ENCODE measurements at regions not wholly inside any gene's neighbourhood (a gene's known extent, or its start where the extent isn't known, plus 50 kb on each side); places are given as distances from the start of the nearest gene placed in this dataset.

- intact Hi-C loops (cut with micrococcal nuclease) = no loop called here
- no TSS peak for BruUV-seq (replicated peaks)
- ATAC-seq (no peak), DNase-seq (ENCODE audit: extremely low read depth in 1 of 4, low spot score in 3 of 4) (no peak), FAIRE-seq (no peak)
- Histone ChIP-seq H2AFZ (ENCODE audit: low read depth, low read length) (no peak overlapping the region), H3K27ac (ENCODE audit: extremely low read depth, low read depth, low read length) (no peak overlapping the region), H3K4me3 (no peak overlapping the region), H3K27me3 (ENCODE audit: control insufficient read depth in 2 of 2, insufficient read depth in 2 of 2, low read length in 2 of 2) (peaks cover 9 to 64% of the 10 kb centered on the region in 2 experiments), H3K79me2 (ENCODE audit: control insufficient read depth, insufficient read depth, low read length) (no peaks in the 10 kb centered on the region), H4K20me1 (replicated peaks; ENCODE audit: control insufficient read depth, insufficient read depth, low read length) (no peaks in the 10 kb centered on the region), H3K9me3 (replicated peaks; ENCODE audit: control insufficient read depth, insufficient read depth, low read depth, low read length) (no peaks in the 10 kb centered on the region), H3K9me1 (ENCODE audit: control insufficient read depth, insufficient read depth, low read length) (no peaks in the 10 kb centered on the region), H3K4me2 (ENCODE audit: insufficient read depth, low read length) (no peak overlapping the region), H3K4me1 (replicated peaks in 1 of 2; ENCODE audit: control insufficient read depth in 2 of 2, insufficient read depth in 2 of 2, low read length in 2 of 2) (peaks cover 12 to 25% of the 10 kb centered on the region in 2 experiments; a peak in 4 of 5 replicates), H3K9ac (ENCODE audit: insufficient read depth in 1 of 2, low read depth in 2 of 2, low read length in 2 of 2) (no peak overlapping the region), H3K36me3 (ENCODE audit: control insufficient read depth, insufficient read depth, low read length) (no peaks in the 10 kb centered on the region)
- TF ChIP-seq ZKSCAN8 (CRISPR knock-in tag; IDR thresholded peaks at IDR 0.05) (no peak), ETS2 (tag; IDR thresholded peaks at IDR 0.05; ENCODE audit: borderline replicate concordance, poor library complexity, severe bottlenecking) (no peak), RREB1 (CRISPR knock-in tag; IDR thresholded peaks at IDR 0.05) (no peak), CHD2 (IDR thresholded peaks at IDR 0.05; ENCODE audit: low read depth, low read length) (no peak), TCF15 (CRISPR knock-in tag; IDR thresholded peaks at IDR 0.05) (no peak), KDM1A (IDR thresholded peaks at IDR 0.05) (no peak), ZHX1 (conservative IDR thresholded peaks at IDR 0.05; ENCODE audit: low read length) (no peak)
- POLR2A ChIA-PET = interaction anchor here (0.5 to 1.0 kb wide), 3 partner anchors 189 to 778 kb away, joined by 3 to 4 read pairs (median 3); no protein-coding TSS in a partner anchor
- in situ Hi-C loops (cut with MboI) = no loop called here
- CTCF ChIA-PET (ENCODE audit: low intra/inter-chr PET ratio) = interaction anchor here (0.7 kb wide), 1 partner anchor 606 kb away, joined by 3 read pairs; no protein-coding TSS in a partner anchor
- WGBS (ENCODE audit: insufficient coverage, low coverage, missing lambda C conversion rate) = 4% methylated on average over 7 of the region's 7 CpGs
These were observed 189.3 kb upstream of the TNRC6C start for GRCh38 chr17:77769215-77769614.
